GM06990 (cell line): ENCODE measurements at regions not wholly inside any gene's neighbourhood (a gene's known extent, or its start where the extent isn't known, plus 50 kb on each side); places are given as distances from the start of the nearest gene placed in this dataset.

ENCODE experiments used
- DNase-seq: peaks from one replicate; pipeline ENCODE4 v3.0.0-alpha.2; 2011; ENCODE audit not compliant: insufficient read length; ENCODE audit errors: extremely low read depth
- H3K27me3 ChIP-seq: replicated peaks from 2 replicates; pipeline ENCODE4 v1.6.0; 2011; ENCODE audit warnings: low read length; ENCODE audit not compliant: control insufficient read depth, insufficient read depth
- H3K36me3 ChIP-seq: 2 replicates; pipeline ENCODE4 v1.5.1; 2011; ENCODE audit warnings: low read length; ENCODE audit not compliant: control insufficient read depth, insufficient read depth
- H3K4me3 ChIP-seq: replicated peaks from 2 replicates; pipeline ENCODE4 v1.5.1; 2011; ENCODE audit warnings: low read depth, mild to moderate bottlenecking, control low read depth, low read length
- TF ChIP-seq, protein P1 (sequence below): IDR thresholded peaks from 2 replicates; pipeline ENCODE4 v1.5.1; 2011; ENCODE audit warnings: low read length, control low read depth, mild to moderate bottlenecking, inconsistent platforms; ENCODE audit not compliant: insufficient read depth, poor library complexity, severe bottlenecking

DNA sequence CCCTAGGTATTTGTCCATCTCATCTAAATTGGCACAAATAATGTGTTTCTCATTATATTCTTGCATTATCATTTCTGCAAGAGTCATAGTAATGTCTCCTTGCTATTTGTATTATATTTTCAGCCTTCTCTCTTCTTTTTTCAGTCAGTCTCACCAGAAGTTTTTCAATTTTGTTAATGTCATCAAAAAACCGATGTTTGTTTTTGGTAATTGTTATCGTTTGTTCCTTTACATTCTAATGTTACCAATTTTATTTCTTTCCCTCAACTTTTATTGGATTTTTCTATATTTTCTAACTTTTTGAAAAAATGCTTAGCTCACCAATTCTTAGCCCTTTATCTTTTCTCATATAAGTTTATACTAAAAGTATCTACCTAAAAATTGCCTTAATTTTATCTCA, 82.2 kb upstream of the NRSN1 start:
- no peak for DNase-seq
- Histone ChIP-seq H3K36me3 (no peaks in the 10 kb centered on the region), H3K27me3 (no peaks in the 10 kb centered on the region), H3K4me3 (no peak overlapping the region)
- TF ChIP-seq, protein P1, sequence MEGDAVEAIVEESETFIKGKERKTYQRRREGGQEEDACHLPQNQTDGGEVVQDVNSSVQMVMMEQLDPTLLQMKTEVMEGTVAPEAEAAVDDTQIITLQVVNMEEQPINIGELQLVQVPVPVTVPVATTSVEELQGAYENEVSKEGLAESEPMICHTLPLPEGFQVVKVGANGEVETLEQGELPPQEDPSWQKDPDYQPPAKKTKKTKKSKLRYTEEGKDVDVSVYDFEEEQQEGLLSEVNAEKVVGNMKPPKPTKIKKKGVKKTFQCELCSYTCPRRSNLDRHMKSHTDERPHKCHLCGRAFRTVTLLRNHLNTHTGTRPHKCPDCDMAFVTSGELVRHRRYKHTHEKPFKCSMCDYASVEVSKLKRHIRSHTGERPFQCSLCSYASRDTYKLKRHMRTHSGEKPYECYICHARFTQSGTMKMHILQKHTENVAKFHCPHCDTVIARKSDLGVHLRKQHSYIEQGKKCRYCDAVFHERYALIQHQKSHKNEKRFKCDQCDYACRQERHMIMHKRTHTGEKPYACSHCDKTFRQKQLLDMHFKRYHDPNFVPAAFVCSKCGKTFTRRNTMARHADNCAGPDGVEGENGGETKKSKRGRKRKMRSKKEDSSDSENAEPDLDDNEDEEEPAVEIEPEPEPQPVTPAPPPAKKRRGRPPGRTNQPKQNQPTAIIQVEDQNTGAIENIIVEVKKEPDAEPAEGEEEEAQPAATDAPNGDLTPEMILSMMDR: no peak

DNA sequence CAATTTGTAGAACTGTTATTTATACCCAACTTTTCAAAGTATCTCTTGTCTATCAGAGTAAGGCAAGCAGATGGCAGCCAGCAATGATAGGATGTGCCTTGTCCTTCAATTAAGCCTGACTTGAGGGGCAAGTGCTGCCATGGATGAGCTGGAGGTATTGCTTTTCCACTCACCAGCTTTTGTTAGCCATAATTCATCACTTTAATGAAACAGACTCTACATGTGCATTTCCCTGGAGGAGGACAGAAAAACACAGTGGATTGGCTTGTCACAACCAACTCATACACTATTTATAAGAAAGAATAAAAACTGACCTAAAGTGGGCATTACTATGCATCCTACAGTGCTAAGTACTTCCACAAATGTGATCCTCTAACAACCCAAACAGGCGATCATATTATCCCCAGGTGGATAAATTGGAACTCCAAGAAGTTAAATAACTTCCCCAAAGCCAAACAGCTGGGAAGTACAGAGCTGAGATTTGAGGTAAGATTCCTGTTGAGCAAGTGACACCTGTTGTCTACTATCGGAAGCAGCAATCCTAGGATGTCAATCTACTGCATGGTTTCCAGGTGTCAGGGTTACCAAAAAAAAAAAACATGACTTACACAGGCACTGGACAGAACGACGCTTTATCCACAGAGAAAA, 73.9 kb upstream of the NRSN1 start:
- no peaks in the 10 kb centered on the region for H3K36me3 ChIP-seq
- H3K27me3 ChIP-seq: no peaks in the 10 kb centered on the region
- H3K4me3 ChIP-seq: no peak overlapping the region
- DNase-seq: no peak
- TF ChIP-seq, protein P1: no peak

- Histone ChIP-seq H3K36me3 (no peaks in the 10 kb centered on the region), H3K4me3 (no peak overlapping the region), H3K27me3 (no peaks in the 10 kb centered on the region)
- no peak for DNase-seq
- TF ChIP-seq, protein P1: no peak
Measured at GRCh38 chr6:24052590-24052961, 73.4 kb upstream of the NRSN1 start.

- Histone ChIP-seq H3K4me3 (no peak overlapping the region), H3K27me3 (no peaks in the 10 kb centered on the region), H3K36me3 (no peaks in the 10 kb centered on the region)
- TF ChIP-seq, protein P1: no peak
- no peak for DNase-seq
Measured at GRCh38 chr6:24053057-24053456, 73.0 kb upstream of the NRSN1 start.

GRCh38 chr6:24054388-24054787, 71.6 kb upstream of the NRSN1 start:
- Histone ChIP-seq H3K27me3 (no peaks in the 10 kb centered on the region), H3K4me3 (no peak overlapping the region), H3K36me3 (no peaks in the 10 kb centered on the region)
- TF ChIP-seq, protein P1: no peak
- no peak for DNase-seq

DNA sequence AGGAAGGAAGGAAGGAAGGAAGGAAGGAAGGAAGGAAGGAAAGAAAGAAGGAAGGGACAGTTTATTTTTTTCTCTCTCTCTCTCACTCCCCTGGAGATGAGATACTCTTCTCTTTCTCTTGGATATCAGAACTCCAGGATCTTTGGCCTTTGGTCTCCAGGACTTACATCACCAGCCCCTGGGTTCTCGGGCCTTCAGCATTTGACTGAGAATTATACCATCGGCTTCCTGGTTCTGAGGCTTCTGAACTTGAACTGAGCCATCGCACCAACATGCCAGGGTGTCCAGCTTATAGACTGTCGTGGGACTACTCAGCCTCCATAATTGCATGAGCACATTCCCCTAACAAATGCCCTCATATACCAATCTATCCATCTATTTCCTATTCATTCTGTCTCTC, 69.4 kb upstream of the NRSN1 start:
- Histone ChIP-seq H3K27me3 (no peaks in the 10 kb centered on the region), H3K36me3 (no peaks in the 10 kb centered on the region), H3K4me3 (no peak overlapping the region)
- TF ChIP-seq, protein P1: no peak
- no peak for DNase-seq
